ENCODE measurements at regions not wholly inside any gene's neighbourhood (a gene's known extent, or its start where the extent isn't known, plus 50 kb on each side); places are given as distances from the start of the nearest gene placed in this dataset.

GRCh38 chr1:177392336-177392735 lies 221.6 kb downstream of the BRINP2 start:
- H2BK5ac ChIP-seq (ENCODE audit: low read depth, low read length, poor library complexity, severe bottlenecking), result no peak overlapping the region
- in situ Hi-C loops (cut with MboI; ENCODE audit: low sequenced_read_pairs) (no loop called here), intact Hi-C loops (cut with micrococcal nuclease) (no loop called here), dilution Hi-C loops (cut with HindIII; ENCODE audit: low sequenced_read_pairs, unreplicated experiment) (no loop called here)
- H4K5ac ChIP-seq (ENCODE audit: low read depth, low read length), result no peak overlapping the region
- H3K79me1 ChIP-seq (ENCODE audit: low read depth in 1 of 2, low read length in 2 of 2), result no peaks in the 10 kb centered on the region
- no peaks in the 10 kb centered on the region for H3K9me3 ChIP-seq (ENCODE audit: control insufficient read depth, insufficient read depth, low read length)
- no peak overlapping the region for H3K23ac ChIP-seq (ENCODE audit: low read depth, low read length)
- no peaks in the 10 kb centered on the region for H3K27me3 ChIP-seq (ENCODE audit: control insufficient read depth, insufficient read depth, low read length)
- BruUV-seq (replicated peaks), result no TSS peak
- H2AFZ ChIP-seq (replicated peaks; ENCODE audit: low read length, poor library complexity), result no peak overlapping the region
- H3K4me1 ChIP-seq (ENCODE audit: control insufficient read depth, insufficient read depth, low read length), result no peaks in the 10 kb centered on the region
- no peaks in the 10 kb centered on the region for H3K9me1 ChIP-seq (ENCODE audit: insufficient read depth, low read length)
- TF ChIP-seq SMC3 (IDR thresholded peaks at IDR 0.05; ENCODE audit: low read depth, low read length) (no peak), CEBPB (IDR thresholded peaks at IDR 0.05; ENCODE audit: low read depth, low read length) (no peak), MAZ (IDR thresholded peaks at IDR 0.05; ENCODE audit: borderline replicate concordance, low read depth, low read length) (no peak), MAFK (IDR thresholded peaks at IDR 0.05; ENCODE audit: low read depth, low read length) (no peak), BHLHE40 (IDR thresholded peaks at IDR 0.05; ENCODE audit: low read depth, low read length) (no peak), RCOR1 (IDR thresholded peaks at IDR 0.05; ENCODE audit: insufficient replicate concordance, low read length) (no peak), ELK1 (IDR thresholded peaks at IDR 0.05; ENCODE audit: borderline replicate concordance, low read depth, low read length) (no peak), RAD21 (IDR thresholded peaks at IDR 0.05; ENCODE audit: low read length) (no peak), CHD1 (IDR thresholded peaks at IDR 0.05; ENCODE audit: low read depth, low read length) (no peak), MXI1 (IDR thresholded peaks at IDR 0.05; ENCODE audit: borderline replicate concordance, low read depth, low read length) (no peak), POLR2A (IDR thresholded peaks at IDR 0.05; ENCODE audit: low read depth, low read length) (no peak), FOS (IDR thresholded peaks at IDR 0.05; ENCODE audit: low read depth, low read length) (no peak)
- TF ChIP-seq, protein P1, sequence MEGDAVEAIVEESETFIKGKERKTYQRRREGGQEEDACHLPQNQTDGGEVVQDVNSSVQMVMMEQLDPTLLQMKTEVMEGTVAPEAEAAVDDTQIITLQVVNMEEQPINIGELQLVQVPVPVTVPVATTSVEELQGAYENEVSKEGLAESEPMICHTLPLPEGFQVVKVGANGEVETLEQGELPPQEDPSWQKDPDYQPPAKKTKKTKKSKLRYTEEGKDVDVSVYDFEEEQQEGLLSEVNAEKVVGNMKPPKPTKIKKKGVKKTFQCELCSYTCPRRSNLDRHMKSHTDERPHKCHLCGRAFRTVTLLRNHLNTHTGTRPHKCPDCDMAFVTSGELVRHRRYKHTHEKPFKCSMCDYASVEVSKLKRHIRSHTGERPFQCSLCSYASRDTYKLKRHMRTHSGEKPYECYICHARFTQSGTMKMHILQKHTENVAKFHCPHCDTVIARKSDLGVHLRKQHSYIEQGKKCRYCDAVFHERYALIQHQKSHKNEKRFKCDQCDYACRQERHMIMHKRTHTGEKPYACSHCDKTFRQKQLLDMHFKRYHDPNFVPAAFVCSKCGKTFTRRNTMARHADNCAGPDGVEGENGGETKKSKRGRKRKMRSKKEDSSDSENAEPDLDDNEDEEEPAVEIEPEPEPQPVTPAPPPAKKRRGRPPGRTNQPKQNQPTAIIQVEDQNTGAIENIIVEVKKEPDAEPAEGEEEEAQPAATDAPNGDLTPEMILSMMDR (conservative IDR thresholded peaks at IDR 0.05; ENCODE audit: low read depth, low read length), result no peak
- no peak overlapping the region for H4K8ac ChIP-seq (ENCODE audit: low read depth in 2 of 2, low read length in 2 of 2)
- H3K18ac ChIP-seq (ENCODE audit: low read depth, low read length), result no peak overlapping the region
- WGBS, 2 experiments (ENCODE audit: extremely low coverage in 2 of 2, insufficient read length in 1 of 2), result no CpG with 5 or more reads among the region's 3 CpGs
- H3K4ac ChIP-seq (ENCODE audit: low read depth, low read length), result no peak overlapping the region
- ChIA-PET CTCF (no interaction called here), POLR2A (ENCODE audit: unreplicated experiment) (no interaction called here)
- H2BK20ac ChIP-seq (ENCODE audit: low read depth, low read length), result no peak overlapping the region
- H2BK120ac ChIP-seq (ENCODE audit: low read depth, low read length), result no peak overlapping the region
- ATAC-seq (ENCODE audit: low read depth), result no peak
- DNase-seq, result no peak
- no peak overlapping the region for H3K27ac ChIP-seq (ENCODE audit: insufficient read depth, low read length)
- H3K36me3 ChIP-seq (ENCODE audit: control insufficient read depth, insufficient read depth, low read length), result no peaks in the 10 kb centered on the region
- no peak overlapping the region for H4K91ac ChIP-seq (ENCODE audit: insufficient read depth, low read depth, low read length)
- no peak overlapping the region for H2AK9ac ChIP-seq (replicated peaks; ENCODE audit: low read depth, low read length, poor library complexity)
- H3K14ac ChIP-seq (replicated peaks; ENCODE audit: low read depth, low read length), result no peak overlapping the region
- no peak overlapping the region for H3K4me3 ChIP-seq (ENCODE audit: insufficient read depth, low read depth, low read length)
- no peak overlapping the region for H3K56ac ChIP-seq (ENCODE audit: extremely low read depth, insufficient read depth, low read length)
- H2AK5ac ChIP-seq (ENCODE audit: low read depth, low read length), result no peak overlapping the region
- H3K4me2 ChIP-seq (ENCODE audit: low read depth, low read length), result no peak overlapping the region
- no peak overlapping the region for H2BK15ac ChIP-seq (ENCODE audit: low read depth, low read length)
- H4K20me1 ChIP-seq (ENCODE audit: insufficient read depth, low read length), result no peaks in the 10 kb centered on the region
- no peak overlapping the region for H3K9ac ChIP-seq (ENCODE audit: low read depth, low read length)
